ENCODE measurements at regions not wholly inside any gene's neighbourhood (a gene's known extent, or its start where the extent isn't known, plus 50 kb on each side); places are given as distances from the start of the nearest gene placed in this dataset.

DNA sequence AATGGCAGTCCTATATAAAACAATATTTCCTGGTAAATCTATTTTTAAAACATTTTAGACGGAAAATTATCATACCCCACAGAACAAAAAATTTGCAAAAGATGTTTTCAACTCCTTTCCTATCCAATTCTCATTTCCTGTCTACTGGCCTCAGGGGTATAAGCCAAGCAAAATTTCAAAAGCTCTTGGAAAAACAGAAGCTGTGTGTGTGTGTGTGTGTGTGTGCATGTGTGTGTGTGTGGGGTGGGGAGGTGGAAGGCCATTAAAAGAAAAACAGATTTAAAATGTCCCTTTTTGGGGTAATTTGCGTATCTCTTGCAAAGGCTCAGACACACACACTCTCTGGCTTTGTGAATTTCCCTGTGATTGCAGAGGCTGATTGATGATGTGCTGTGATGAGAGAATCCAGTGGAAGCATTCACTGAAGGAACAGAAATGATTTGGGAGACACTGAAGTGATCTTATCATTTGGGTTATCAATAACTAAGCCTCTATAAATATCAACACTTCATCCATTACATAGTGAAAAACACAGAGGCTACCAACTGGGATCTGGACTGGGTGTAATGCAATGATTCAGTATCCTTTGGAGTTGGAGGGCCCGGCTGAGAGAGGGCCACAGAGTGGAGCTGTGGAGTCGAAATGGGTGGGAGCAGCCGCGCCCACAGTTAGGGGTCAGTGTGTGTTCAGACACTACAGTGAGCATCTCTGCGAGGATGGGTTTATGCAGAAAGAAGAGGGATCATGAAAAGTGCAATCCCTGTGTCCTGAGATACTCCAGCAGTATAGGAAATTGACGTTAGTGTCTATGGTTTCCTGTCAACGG lies 106.8 kb upstream of the PREP start:
- TF ChIP-seq, protein P1, sequence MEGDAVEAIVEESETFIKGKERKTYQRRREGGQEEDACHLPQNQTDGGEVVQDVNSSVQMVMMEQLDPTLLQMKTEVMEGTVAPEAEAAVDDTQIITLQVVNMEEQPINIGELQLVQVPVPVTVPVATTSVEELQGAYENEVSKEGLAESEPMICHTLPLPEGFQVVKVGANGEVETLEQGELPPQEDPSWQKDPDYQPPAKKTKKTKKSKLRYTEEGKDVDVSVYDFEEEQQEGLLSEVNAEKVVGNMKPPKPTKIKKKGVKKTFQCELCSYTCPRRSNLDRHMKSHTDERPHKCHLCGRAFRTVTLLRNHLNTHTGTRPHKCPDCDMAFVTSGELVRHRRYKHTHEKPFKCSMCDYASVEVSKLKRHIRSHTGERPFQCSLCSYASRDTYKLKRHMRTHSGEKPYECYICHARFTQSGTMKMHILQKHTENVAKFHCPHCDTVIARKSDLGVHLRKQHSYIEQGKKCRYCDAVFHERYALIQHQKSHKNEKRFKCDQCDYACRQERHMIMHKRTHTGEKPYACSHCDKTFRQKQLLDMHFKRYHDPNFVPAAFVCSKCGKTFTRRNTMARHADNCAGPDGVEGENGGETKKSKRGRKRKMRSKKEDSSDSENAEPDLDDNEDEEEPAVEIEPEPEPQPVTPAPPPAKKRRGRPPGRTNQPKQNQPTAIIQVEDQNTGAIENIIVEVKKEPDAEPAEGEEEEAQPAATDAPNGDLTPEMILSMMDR (CRISPR knock-in tag; IDR thresholded peaks at IDR 0.05), result peak; percentile 31; the same call in 1 of the 2 replicates
- TF ChIP-seq RFX1 (IDR thresholded peaks at IDR 0.05) (no peak), KLF13 (CRISPR knock-in tag; IDR thresholded peaks at IDR 0.05) (no peak)
